Transverse colon (tissue), 4 donors: ENCODE measurements at regions not wholly inside any gene's neighbourhood (a gene's known extent, or its start where the extent isn't known, plus 50 kb on each side); places are given as distances from the start of the nearest gene placed in this dataset.

Experiments used
- CTCF ChIP-seq, 5 experiments: fragments of 200-600 bp in 3 of 5; fragments of 450-650 bp in 2 of 5; sonication (generic) in 3 of 5; IDR thresholded peaks; 1 replicate in 2 of 5; 2 replicates in 3 of 5; pipeline ENCODE4 v1.5.1; 2016 to 2017; ENCODE audit warnings: antibody characterized with exemption in 5 of 5, inconsistent platforms in 3 of 5, mild to moderate bottlenecking in 2 of 5, moderate library complexity in 1 of 5
- EP300 ChIP-seq: sonication (generic); formaldehyde crosslinking; IDR thresholded peaks from one replicate; pipeline ENCODE4 v1.6.1; 2017; ENCODE audit warnings: antibody characterized with exemption, low read depth
- POLR2A ChIP-seq: fragments of 450-650 bp; IDR thresholded peaks from one replicate; pipeline ENCODE4 v1.6.1; 2016; ENCODE audit warnings: antibody characterized with exemption, mild to moderate bottlenecking, moderate library complexity
- POLR2AphosphoS5 ChIP-seq, 3 donors: sonication (generic); formaldehyde crosslinking; IDR thresholded peaks; one replicate each; pipeline ENCODE4 v1.6.1; 2016; ENCODE audit warnings: antibody characterized with exemption in 3 of 3

GRCh38 chr9:17863213-17863883, 284.5 kb downstream of the SH3GL2 start:
- no peak for TF ChIP-seq CTCF (IDR thresholded peaks at IDR 0.05)
- TF ChIP-seq POLR2A = no peak
- no peak for TF ChIP-seq POLR2AphosphoS5 (IDR thresholded peaks at IDR 0.05)
- no peak for TF ChIP-seq EP300
